ENCODE measurements at regions not wholly inside any gene's neighbourhood (a gene's known extent, or its start where the extent isn't known, plus 50 kb on each side); places are given as distances from the start of the nearest gene placed in this dataset.

GRCh38 chr2:122651236-122651635 lies 895.8 kb downstream of the TSN start:
- 75% methylated on average over 2 of the region's 2 CpGs for WGBS
- H3K9me3 ChIP-seq (ENCODE audit: insufficient read depth, low read depth, low read length): no peaks in the 10 kb centered on the region
- no peak overlapping the region for H3K27ac ChIP-seq (ENCODE audit: low read depth, low read length)
- H3K4me3 ChIP-seq (ENCODE audit: low read length): no peak overlapping the region
- no peaks in the 10 kb centered on the region for H3K36me3 ChIP-seq (ENCODE audit: insufficient read depth, low read length)
- H3K4me1 ChIP-seq (ENCODE audit: insufficient read depth, low read length): peaks cover 21% of the 10 kb centered on the region
- H3K27me3 ChIP-seq (ENCODE audit: insufficient read depth, low read length): no peaks in the 10 kb centered on the region
- no peak overlapping the region for H3K9ac ChIP-seq (ENCODE audit: low read depth, low read length)

GRCh38 chr2:122651780-122652179 lies 896.3 kb downstream of the TSN start:
- Histone ChIP-seq H3K27me3 (ENCODE audit: insufficient read depth, low read length) (no peaks in the 10 kb centered on the region), H3K4me1 (ENCODE audit: insufficient read depth, low read length) (peaks cover 27% of the 10 kb centered on the region), H3K36me3 (ENCODE audit: insufficient read depth, low read length) (no peaks in the 10 kb centered on the region), H3K9ac (ENCODE audit: low read depth, low read length) (no peak overlapping the region), H3K4me3 (ENCODE audit: low read length) (no peak overlapping the region), H3K27ac (ENCODE audit: low read depth, low read length) (no peak overlapping the region), H3K9me3 (ENCODE audit: insufficient read depth, low read depth, low read length) (no peaks in the 10 kb centered on the region)
- 100% methylated on average over 1 of the region's 2 CpGs for WGBS

- 92% methylated on average over 3 of the region's 3 CpGs for WGBS
- H3K9me3 ChIP-seq (ENCODE audit: insufficient read depth, low read depth, low read length): no peaks in the 10 kb centered on the region
- H3K36me3 ChIP-seq (ENCODE audit: insufficient read depth, low read length): no peaks in the 10 kb centered on the region
- H3K4me1 ChIP-seq (ENCODE audit: insufficient read depth, low read length): peaks cover 31% of the 10 kb centered on the region
- H3K27me3 ChIP-seq (ENCODE audit: insufficient read depth, low read length): no peaks in the 10 kb centered on the region
- no peak overlapping the region for H3K4me3 ChIP-seq (ENCODE audit: low read length)
- H3K27ac ChIP-seq (ENCODE audit: low read depth, low read length): no peak overlapping the region
- H3K9ac ChIP-seq (ENCODE audit: low read depth, low read length): no peak overlapping the region
These were observed 897.2 kb downstream of the TSN start for GRCh38 chr2:122652670-122653069.

- 90% methylated on average over 3 of the region's 3 CpGs for WGBS
- Histone ChIP-seq H3K4me1 (ENCODE audit: insufficient read depth, low read length) (peaks cover 47% of the 10 kb centered on the region), H3K27me3 (ENCODE audit: insufficient read depth, low read length) (peaks cover 13% of the 10 kb centered on the region; the same call in 1 of the 2 replicates), H3K9me3 (ENCODE audit: insufficient read depth, low read depth, low read length) (no peaks in the 10 kb centered on the region), H3K27ac (ENCODE audit: low read depth, low read length) (no peak overlapping the region), H3K9ac (ENCODE audit: low read depth, low read length) (no peak overlapping the region), H3K36me3 (ENCODE audit: insufficient read depth, low read length) (no peaks in the 10 kb centered on the region), H3K4me3 (ENCODE audit: low read length) (no peak overlapping the region)
These were observed 901.0 kb downstream of the TSN start for GRCh38 chr2:122656403-122656802.

- Histone ChIP-seq H3K36me3 (ENCODE audit: insufficient read depth, low read length) (no peaks in the 10 kb centered on the region), H3K27ac (ENCODE audit: low read depth, low read length) (peak overlapping the region; percentile 91), H3K4me1 (ENCODE audit: insufficient read depth, low read length) (peaks cover 43% of the 10 kb centered on the region), H3K9me3 (ENCODE audit: insufficient read depth, low read depth, low read length) (no peaks in the 10 kb centered on the region), H3K9ac (ENCODE audit: low read depth, low read length) (peak overlapping the region; percentile 67), H3K27me3 (ENCODE audit: insufficient read depth, low read length) (peaks cover 16% of the 10 kb centered on the region; the same call in 1 of the 2 replicates), H3K4me3 (ENCODE audit: low read length) (peak overlapping the region; percentile 57)
- WGBS: 9% methylated on average over 30 of the region's 30 CpGs
These were observed 905.6 kb downstream of the TSN start for GRCh38 chr2:122660786-122661634.

DNA sequence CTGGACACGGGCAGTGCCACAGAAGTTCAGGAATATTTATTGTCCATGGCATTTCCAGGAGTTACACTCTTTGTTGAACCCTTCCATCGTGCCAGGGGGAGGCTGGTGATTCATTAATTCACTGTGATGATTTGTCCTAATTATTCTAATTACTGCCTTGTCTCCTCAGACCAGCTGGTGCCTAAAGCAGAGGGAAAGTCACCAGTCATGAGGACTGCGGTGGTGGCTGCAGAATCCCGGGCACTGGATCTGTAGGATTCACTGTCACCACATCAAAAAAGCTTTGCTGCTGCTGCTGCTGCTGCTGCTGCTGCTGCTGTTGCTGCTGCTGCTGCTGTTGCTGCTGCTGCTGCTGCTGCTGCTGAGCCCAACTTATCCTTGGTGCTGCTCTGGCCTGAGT lies 908.2 kb downstream of the TSN start:
- Histone ChIP-seq H3K36me3 (ENCODE audit: insufficient read depth, low read length) (no peaks in the 10 kb centered on the region), H3K4me1 (ENCODE audit: insufficient read depth, low read length) (peaks cover 32% of the 10 kb centered on the region), H3K27ac (ENCODE audit: low read depth, low read length) (no peak overlapping the region), H3K9me3 (ENCODE audit: insufficient read depth, low read depth, low read length) (no peaks in the 10 kb centered on the region), H3K4me3 (ENCODE audit: low read length) (no peak overlapping the region), H3K27me3 (ENCODE audit: insufficient read depth, low read length) (peaks cover 16% of the 10 kb centered on the region; the same call in 1 of the 2 replicates), H3K9ac (ENCODE audit: low read depth, low read length) (no peak overlapping the region)
- WGBS: 90% methylated on average over 4 of the region's 4 CpGs

DNA sequence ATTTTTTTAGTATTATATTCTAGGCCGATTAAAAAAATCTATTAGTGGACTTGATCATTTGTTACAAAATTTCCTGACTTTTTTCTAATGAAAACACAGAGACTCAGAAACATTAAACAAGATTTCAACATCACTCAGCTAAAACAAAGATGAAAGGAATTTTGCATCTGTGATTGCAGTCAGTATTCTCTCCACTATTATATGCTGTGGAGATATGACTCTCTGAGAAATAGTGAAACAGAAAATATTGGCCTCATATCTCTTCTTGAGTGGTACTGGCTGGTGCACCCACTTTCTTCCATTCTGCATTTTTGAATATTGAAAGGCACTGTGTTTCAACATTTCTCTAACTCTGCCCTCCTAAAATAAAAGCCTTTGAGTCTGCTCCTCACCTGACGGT lies 914.2 kb downstream of the TSN start:
- no peaks in the 10 kb centered on the region for H3K27me3 ChIP-seq (ENCODE audit: insufficient read depth, low read length)
- no peak overlapping the region for H3K27ac ChIP-seq (ENCODE audit: low read depth, low read length)
- 98% methylated on average over 2 of the region's 2 CpGs for WGBS
- no peaks in the 10 kb centered on the region for H3K9me3 ChIP-seq (ENCODE audit: insufficient read depth, low read depth, low read length)
- no peaks in the 10 kb centered on the region for H3K4me1 ChIP-seq (ENCODE audit: insufficient read depth, low read length)
- H3K9ac ChIP-seq (ENCODE audit: low read depth, low read length): no peak overlapping the region
- no peaks in the 10 kb centered on the region for H3K36me3 ChIP-seq (ENCODE audit: insufficient read depth, low read length)
- no peak overlapping the region for H3K4me3 ChIP-seq (ENCODE audit: low read length)

- Histone ChIP-seq H3K36me3 (ENCODE audit: insufficient read depth, low read length) (no peaks in the 10 kb centered on the region), H3K9me3 (ENCODE audit: insufficient read depth, low read depth, low read length) (no peaks in the 10 kb centered on the region), H3K27ac (ENCODE audit: low read depth, low read length) (no peak overlapping the region), H3K9ac (ENCODE audit: low read depth, low read length) (no peak overlapping the region), H3K4me3 (ENCODE audit: low read length) (no peak overlapping the region), H3K4me1 (ENCODE audit: insufficient read depth, low read length) (no peaks in the 10 kb centered on the region), H3K27me3 (ENCODE audit: insufficient read depth, low read length) (no peaks in the 10 kb centered on the region)
These were observed 915.4 kb downstream of the TSN start for GRCh38 chr2:122670897-122671296.

DNA sequence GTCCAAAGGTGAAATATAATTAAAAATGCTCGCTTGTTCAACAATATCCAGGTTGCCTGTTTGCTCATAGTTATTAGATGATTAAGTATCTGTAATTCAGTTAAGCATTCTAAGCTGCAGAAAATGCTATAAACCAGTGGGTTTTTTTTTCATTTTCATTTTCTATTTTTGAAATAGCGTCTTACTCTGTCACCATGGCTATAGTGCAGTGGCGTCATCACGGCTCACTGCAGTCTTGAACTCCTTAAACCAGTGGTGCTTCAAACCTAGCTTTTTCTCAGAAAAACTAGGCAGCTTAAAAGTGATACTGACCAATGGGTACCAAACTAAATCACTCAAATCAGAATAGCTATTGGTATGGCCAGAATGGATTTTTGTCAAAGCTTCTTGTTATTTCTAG lies 925.2 kb downstream of the TSN start:
- Histone ChIP-seq H3K36me3 (ENCODE audit: insufficient read depth, low read length) (no peaks in the 10 kb centered on the region), H3K9ac (ENCODE audit: low read depth, low read length) (no peak overlapping the region), H3K27ac (ENCODE audit: low read depth, low read length) (no peak overlapping the region), H3K4me3 (ENCODE audit: low read length) (no peak overlapping the region), H3K9me3 (ENCODE audit: insufficient read depth, low read depth, low read length) (no peaks in the 10 kb centered on the region), H3K27me3 (ENCODE audit: insufficient read depth, low read length) (no peaks in the 10 kb centered on the region), H3K4me1 (ENCODE audit: insufficient read depth, low read length) (no peaks in the 10 kb centered on the region)
- WGBS: 97% methylated on average over 4 of the region's 4 CpGs

DNA sequence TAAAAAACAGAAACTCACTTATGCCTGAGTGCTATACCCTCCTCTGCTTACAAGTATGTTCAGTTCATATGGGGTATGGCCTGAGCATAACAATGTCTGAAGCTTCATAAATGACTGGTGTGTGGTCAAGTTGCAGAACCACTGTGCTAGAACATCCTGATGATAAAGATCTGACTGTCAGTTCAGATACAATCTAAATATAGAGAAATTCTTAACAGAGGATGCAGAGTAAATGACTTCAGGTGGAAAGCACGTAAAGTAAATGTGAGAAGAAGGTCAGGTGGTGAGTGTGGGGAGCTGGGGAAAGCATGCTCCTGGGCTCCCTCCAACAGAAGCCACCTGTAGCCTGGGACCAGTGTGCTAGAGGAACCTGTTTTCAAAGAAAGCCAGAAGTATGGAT lies 926.2 kb downstream of the TSN start:
- 100% methylated on average over 1 of the region's 1 CpG for WGBS
- no peak overlapping the region for H3K4me3 ChIP-seq (ENCODE audit: low read length)
- no peak overlapping the region for H3K9ac ChIP-seq (ENCODE audit: low read depth, low read length)
- H3K9me3 ChIP-seq (ENCODE audit: insufficient read depth, low read depth, low read length): no peaks in the 10 kb centered on the region
- H3K36me3 ChIP-seq (ENCODE audit: insufficient read depth, low read length): no peaks in the 10 kb centered on the region
- no peaks in the 10 kb centered on the region for H3K27me3 ChIP-seq (ENCODE audit: insufficient read depth, low read length)
- H3K27ac ChIP-seq (ENCODE audit: low read depth, low read length): no peak overlapping the region
- H3K4me1 ChIP-seq (ENCODE audit: insufficient read depth, low read length): no peaks in the 10 kb centered on the region

- no peaks in the 10 kb centered on the region for H3K9me3 ChIP-seq (ENCODE audit: insufficient read depth, low read depth, low read length)
- no peaks in the 10 kb centered on the region for H3K4me1 ChIP-seq (ENCODE audit: insufficient read depth, low read length)
- WGBS: 89% methylated on average over 3 of the region's 3 CpGs
- no peak overlapping the region for H3K4me3 ChIP-seq (ENCODE audit: low read length)
- no peak overlapping the region for H3K27ac ChIP-seq (ENCODE audit: low read depth, low read length)
- H3K9ac ChIP-seq (ENCODE audit: low read depth, low read length): no peak overlapping the region
- no peaks in the 10 kb centered on the region for H3K27me3 ChIP-seq (ENCODE audit: insufficient read depth, low read length)
- no peaks in the 10 kb centered on the region for H3K36me3 ChIP-seq (ENCODE audit: insufficient read depth, low read length)
These were observed 926.9 kb downstream of the TSN start for GRCh38 chr2:122682356-122682755.

DNA sequence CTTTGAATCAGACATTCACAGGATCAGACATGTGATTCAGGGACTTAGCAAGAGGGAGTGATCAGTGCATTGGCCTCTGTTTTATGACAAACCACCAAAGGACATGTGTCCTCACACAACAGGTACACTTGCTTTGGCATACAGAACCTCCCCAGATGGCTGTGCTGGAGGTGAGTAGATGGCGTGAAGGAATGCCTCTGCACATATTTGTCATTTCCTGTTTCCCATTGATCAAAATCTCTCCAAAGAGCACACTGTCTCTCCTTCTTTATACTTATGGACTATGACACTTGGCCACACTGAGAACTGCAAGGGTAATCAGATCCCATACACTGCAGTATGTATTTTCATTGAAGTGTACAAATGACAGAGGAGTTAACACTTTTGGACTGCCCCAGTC lies 927.6 kb downstream of the TSN start:
- 100% methylated on average over 1 of the region's 1 CpG for WGBS
- no peaks in the 10 kb centered on the region for H3K36me3 ChIP-seq (ENCODE audit: insufficient read depth, low read length)
- H3K27ac ChIP-seq (ENCODE audit: low read depth, low read length): no peak overlapping the region
- H3K4me1 ChIP-seq (ENCODE audit: insufficient read depth, low read length): no peaks in the 10 kb centered on the region
- H3K4me3 ChIP-seq (ENCODE audit: low read length): no peak overlapping the region
- no peaks in the 10 kb centered on the region for H3K9me3 ChIP-seq (ENCODE audit: insufficient read depth, low read depth, low read length)
- no peak overlapping the region for H3K9ac ChIP-seq (ENCODE audit: low read depth, low read length)
- H3K27me3 ChIP-seq (ENCODE audit: insufficient read depth, low read length): no peaks in the 10 kb centered on the region
